Progenitor cell of endocrine pancreas (in vitro differentiated cells): ENCODE measurements at regions not wholly inside any gene's neighbourhood (a gene's known extent, or its start where the extent isn't known, plus 50 kb on each side); places are given as distances from the start of the nearest gene placed in this dataset.

Experiments
- DNase-seq: peaks from one replicate; pipeline ENCODE4 v3.0.0; 2021; ENCODE audit warnings: low spot score; ENCODE audit not compliant: unreplicated experiment
- H3K27ac Mint-ChIP-seq: 2 replicates; pipeline ENCODE4 v1.8.0; 2021; ENCODE audit warnings: mild to moderate bottlenecking, moderate library complexity, mixed read lengths
- H3K27me3 Mint-ChIP-seq: 2 replicates; pipeline ENCODE4 v1.8.0; 2021; ENCODE audit warnings: mixed read lengths
- H3K36me3 Mint-ChIP-seq: 2 replicates; pipeline ENCODE4 v1.8.0; 2022; ENCODE audit warnings: mixed read lengths; ENCODE audit not compliant: insufficient read depth
- H3K4me1 Mint-ChIP-seq: 2 replicates; pipeline ENCODE4 v1.8.0; 2021; ENCODE audit warnings: low read depth, mixed read lengths
- H3K4me3 Mint-ChIP-seq: 2 replicates; pipeline ENCODE4 v1.8.0; 2021; ENCODE audit warnings: low read depth, mild to moderate bottlenecking, moderate library complexity, mixed read lengths
- H3K9me3 Mint-ChIP-seq: 2 replicates; pipeline ENCODE4 v1.8.0; 2021; ENCODE audit warnings: low read depth, mixed read lengths
- TF ChIP-seq, protein P1 (sequence below): fragments of 200-600 bp; sonication (generic); IDR thresholded peaks from one replicate; pipeline ENCODE4 v1.5.0; 2021; ENCODE audit warnings: antibody characterized with exemption, mild to moderate bottlenecking; ENCODE audit not compliant: unreplicated experiment

DNA sequence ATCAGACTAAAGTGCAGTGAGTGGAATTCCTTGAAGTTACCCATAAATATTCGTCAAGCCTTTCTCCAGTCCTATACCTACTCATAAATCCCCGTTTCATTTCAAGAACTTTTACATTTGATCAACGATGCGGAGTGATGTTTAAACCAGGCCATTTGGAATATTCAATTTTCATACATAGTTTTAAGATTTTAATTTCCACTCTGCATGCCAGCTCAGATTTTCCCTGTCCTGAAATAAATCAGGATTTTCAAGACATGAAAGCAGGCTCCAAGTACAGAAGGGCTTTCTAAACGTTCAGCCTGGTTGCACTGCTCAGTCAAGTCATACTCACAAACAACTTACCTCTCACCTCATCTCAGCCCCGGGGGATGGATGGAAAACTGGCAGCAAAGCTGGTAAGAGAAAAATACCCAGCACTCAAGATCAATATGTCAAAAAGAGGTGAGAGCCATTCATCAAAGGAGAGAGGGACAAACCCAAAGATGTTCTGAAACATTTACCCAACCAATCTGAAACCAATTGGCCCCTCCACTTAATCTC is 418.5 kb downstream of the PLPP3 start:
- H3K27ac Mint-ChIP-seq = no peak overlapping the region
- H3K27me3 Mint-ChIP-seq = no peaks in the 10 kb centered on the region
- H3K4me3 Mint-ChIP-seq = no peak overlapping the region
- H3K4me1 Mint-ChIP-seq = peaks cover 2% of the 10 kb centered on the region
- no peaks in the 10 kb centered on the region for H3K36me3 Mint-ChIP-seq
- no peak for DNase-seq
- TF ChIP-seq, protein P1, sequence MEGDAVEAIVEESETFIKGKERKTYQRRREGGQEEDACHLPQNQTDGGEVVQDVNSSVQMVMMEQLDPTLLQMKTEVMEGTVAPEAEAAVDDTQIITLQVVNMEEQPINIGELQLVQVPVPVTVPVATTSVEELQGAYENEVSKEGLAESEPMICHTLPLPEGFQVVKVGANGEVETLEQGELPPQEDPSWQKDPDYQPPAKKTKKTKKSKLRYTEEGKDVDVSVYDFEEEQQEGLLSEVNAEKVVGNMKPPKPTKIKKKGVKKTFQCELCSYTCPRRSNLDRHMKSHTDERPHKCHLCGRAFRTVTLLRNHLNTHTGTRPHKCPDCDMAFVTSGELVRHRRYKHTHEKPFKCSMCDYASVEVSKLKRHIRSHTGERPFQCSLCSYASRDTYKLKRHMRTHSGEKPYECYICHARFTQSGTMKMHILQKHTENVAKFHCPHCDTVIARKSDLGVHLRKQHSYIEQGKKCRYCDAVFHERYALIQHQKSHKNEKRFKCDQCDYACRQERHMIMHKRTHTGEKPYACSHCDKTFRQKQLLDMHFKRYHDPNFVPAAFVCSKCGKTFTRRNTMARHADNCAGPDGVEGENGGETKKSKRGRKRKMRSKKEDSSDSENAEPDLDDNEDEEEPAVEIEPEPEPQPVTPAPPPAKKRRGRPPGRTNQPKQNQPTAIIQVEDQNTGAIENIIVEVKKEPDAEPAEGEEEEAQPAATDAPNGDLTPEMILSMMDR = no peak
- H3K9me3 Mint-ChIP-seq = no peaks in the 10 kb centered on the region

DNA sequence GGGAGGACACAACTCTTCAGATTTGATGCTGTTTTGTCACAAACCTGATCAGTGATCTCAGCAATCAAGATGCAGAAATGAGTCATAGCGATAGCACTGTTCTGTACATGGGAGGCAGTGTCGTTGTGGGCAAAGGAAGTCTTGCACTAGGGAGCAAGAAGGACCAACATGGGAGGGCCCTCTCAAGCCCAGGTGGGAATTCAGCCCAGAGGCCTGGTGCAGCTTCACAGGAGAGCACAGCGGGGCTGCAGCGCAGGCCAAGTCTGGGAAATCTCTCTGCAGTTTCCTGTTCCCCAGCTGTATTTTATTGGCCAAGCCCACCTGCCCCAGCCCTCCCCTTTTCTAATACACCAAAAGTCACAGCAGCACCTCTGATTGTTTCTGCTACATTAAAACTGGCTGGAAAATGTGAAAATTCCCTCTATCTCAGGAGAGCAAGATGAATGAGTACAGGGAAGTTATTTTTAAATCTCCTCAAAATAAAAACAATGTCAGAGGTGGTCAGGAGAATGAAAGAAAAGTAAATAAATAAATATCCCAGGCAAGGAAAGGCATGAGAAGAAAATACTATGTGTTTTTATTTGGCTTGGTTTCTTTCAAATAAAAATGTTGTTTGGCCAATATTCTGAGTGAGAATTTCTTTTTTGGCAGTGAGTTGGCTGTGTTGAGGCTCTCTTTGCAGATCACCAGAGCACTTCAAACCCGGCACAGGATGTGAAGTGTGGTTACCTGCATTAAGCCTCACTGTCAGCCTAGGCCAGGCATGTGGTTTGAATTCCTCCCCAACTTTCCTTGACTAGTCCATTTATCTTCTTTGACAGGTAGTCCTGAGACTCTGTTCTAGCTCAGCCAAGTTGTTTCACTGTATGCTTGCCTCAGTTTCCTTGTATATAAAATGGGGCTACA is 422.1 kb downstream of the PLPP3 start:
- Mint-ChIP-seq H3K27ac (no peak overlapping the region), H3K4me1 (peaks cover 6% of the 10 kb centered on the region), H3K9me3 (no peaks in the 10 kb centered on the region), H3K27me3 (no peaks in the 10 kb centered on the region), H3K36me3 (no peaks in the 10 kb centered on the region), H3K4me3 (no peak overlapping the region)
- no peak for DNase-seq
- TF ChIP-seq, protein P1 = no peak

DNA sequence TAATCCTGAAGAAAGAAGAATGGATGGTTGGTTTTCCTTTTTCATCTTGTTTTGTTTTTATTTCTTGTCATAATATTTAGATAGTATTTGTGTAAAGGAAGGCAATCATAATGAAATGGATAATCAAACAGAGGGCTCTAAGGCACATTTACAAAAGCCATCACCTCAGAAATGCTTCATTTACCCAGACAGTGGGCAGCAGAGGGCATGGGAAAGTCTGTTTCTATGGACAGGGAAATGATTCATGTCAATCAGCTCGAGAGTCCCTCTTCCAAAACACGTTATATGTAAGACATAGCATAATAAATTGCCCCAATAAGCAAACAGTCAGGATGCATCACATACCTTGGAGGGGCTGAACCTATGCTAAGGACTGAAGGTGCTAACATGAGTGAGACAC is 426.1 kb downstream of the PLPP3 start:
- H3K27ac Mint-ChIP-seq = no peak overlapping the region
- TF ChIP-seq, protein P1 = no peak
- no peaks in the 10 kb centered on the region for H3K9me3 Mint-ChIP-seq
- H3K4me1 Mint-ChIP-seq = peaks cover 4% of the 10 kb centered on the region
- no peak for DNase-seq
- H3K27me3 Mint-ChIP-seq = no peaks in the 10 kb centered on the region
- no peak overlapping the region for H3K4me3 Mint-ChIP-seq
- H3K36me3 Mint-ChIP-seq = no peaks in the 10 kb centered on the region

DNA sequence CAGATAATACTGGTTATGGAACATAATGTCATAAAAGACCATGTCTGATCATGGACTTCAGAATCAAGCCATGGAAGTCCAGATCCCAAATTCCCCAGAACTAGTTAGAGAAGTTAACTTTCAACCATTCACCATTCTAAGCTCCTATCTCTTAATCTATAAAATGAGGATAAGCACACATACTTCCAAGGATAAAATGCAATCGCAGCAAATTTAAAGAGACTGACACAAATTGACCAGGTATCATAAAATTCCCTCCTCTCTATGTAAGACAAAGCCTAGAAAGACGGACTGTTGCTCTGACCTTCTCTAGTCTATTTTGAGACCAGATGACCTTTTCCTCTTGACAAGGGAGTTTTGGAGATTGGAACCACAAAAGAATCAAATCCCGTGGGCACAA is 426.7 kb downstream of the PLPP3 start:
- no peak overlapping the region for H3K27ac Mint-ChIP-seq
- DNase-seq = no peak
- TF ChIP-seq, protein P1 = no peak
- H3K36me3 Mint-ChIP-seq = no peaks in the 10 kb centered on the region
- H3K4me3 Mint-ChIP-seq = no peak overlapping the region
- peaks cover 4% of the 10 kb centered on the region for H3K4me1 Mint-ChIP-seq
- H3K9me3 Mint-ChIP-seq = no peaks in the 10 kb centered on the region
- H3K27me3 Mint-ChIP-seq = no peaks in the 10 kb centered on the region

DNA sequence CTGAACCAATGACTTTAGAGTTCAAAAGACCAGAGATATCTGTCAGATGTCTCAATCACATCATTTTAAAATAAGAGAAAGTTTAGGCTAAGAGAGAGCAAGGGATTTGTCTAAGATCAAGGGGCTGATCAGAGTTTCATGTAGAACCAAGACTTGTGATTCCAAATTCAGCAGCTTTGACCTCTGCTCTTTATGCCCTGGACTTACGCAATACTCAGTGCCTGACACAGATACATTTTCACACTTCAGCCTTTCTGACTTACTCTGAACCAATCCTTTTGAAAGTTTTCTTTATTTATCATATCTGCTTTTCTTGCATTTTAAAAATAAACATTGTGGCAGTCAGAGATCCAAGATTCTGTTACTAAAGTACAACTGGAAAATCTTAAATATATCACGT is 428.0 kb downstream of the PLPP3 start:
- H3K4me3 Mint-ChIP-seq = no peak overlapping the region

More for the DNA sequence above, 428.0 kb downstream of the PLPP3 start:
- Mint-ChIP-seq H3K9me3 (no peaks in the 10 kb centered on the region), H3K27me3 (no peaks in the 10 kb centered on the region), H3K27ac (no peak overlapping the region), H3K4me1 (peaks cover 4% of the 10 kb centered on the region), H3K36me3 (no peaks in the 10 kb centered on the region)
- TF ChIP-seq, protein P1 = no peak
- DNase-seq = no peak
